HG03378 (cell line): ENCODE measurements at regions not wholly inside any gene's neighbourhood (a gene's known extent, or its start where the extent isn't known, plus 50 kb on each side); places are given as distances from the start of the nearest gene placed in this dataset.
"Not testable (repeated sequence)": the region's sequence is repeated elsewhere in the genome, so short reads cannot be mapped to it uniquely, and the experiment has no call there.

ENCODE experiments used
- ATAC-seq: cut with Tn5 transposase; IDR thresholded peaks from one replicate; pipeline ENCODE4 v1.9.1; 2021; ENCODE audit warnings: mild to moderate bottlenecking, moderate library complexity; ENCODE audit not compliant: unreplicated experiment

GRCh38 chr2:199040522-199040921, 417.2 kb downstream of the SATB2 start:
- ATAC-seq = no peak

- not testable (repeated sequence) for ATAC-seq
Observed at GRCh38 chr2:199033761-199034160, 424.0 kb downstream of the SATB2 start.

GRCh38 chr2:199025146-199025545, 432.6 kb downstream of the SATB2 start:
- no peak for ATAC-seq

GRCh38 chr2:199024224-199024623, 433.5 kb downstream of the SATB2 start:
- ATAC-seq = no peak

- no peak for ATAC-seq
Observed at GRCh38 chr2:199019898-199020507, 437.7 kb downstream of the SATB2 start.

- ATAC-seq = no peak
Observed at GRCh38 chr2:199018826-199019225, 438.9 kb downstream of the SATB2 start.

GRCh38 chr2:199015072-199015471, 442.7 kb downstream of the SATB2 start:
- no peak for ATAC-seq

GRCh38 chr2:199014226-199014625, 443.5 kb downstream of the SATB2 start:
- no peak for ATAC-seq

- no peak for ATAC-seq
Observed at GRCh38 chr2:199011908-199012307, 445.8 kb downstream of the SATB2 start.

GRCh38 chr2:198994678-198995077, 463.1 kb downstream of the SATB2 start:
- no peak for ATAC-seq

GRCh38 chr2:198991431-198991830, 466.3 kb downstream of the SATB2 start:
- ATAC-seq = no peak

GRCh38 chr2:198975779-198976178, 482.0 kb downstream of the SATB2 start:
- no peak for ATAC-seq

GRCh38 chr2:198973785-198974184, 484.0 kb downstream of the SATB2 start:
- ATAC-seq = no peak

GRCh38 chr2:198973181-198973580, 484.6 kb downstream of the SATB2 start:
- ATAC-seq = no peak

- ATAC-seq = no peak
Observed at GRCh38 chr2:198968545-198968944, 489.2 kb downstream of the SATB2 start.

GRCh38 chr2:198966269-198966668, 491.5 kb downstream of the SATB2 start:
- ATAC-seq = no peak

GRCh38 chr2:198961547-198961946, 496.2 kb downstream of the SATB2 start:
- ATAC-seq = no peak

GRCh38 chr2:198957181-198957580, 500.6 kb downstream of the SATB2 start:
- ATAC-seq = no peak

- no peak for ATAC-seq
Observed at GRCh38 chr2:198953328-198953727, 504.4 kb downstream of the SATB2 start.

GRCh38 chr2:198950803-198951202, 506.9 kb downstream of the SATB2 start:
- ATAC-seq = no peak

GRCh38 chr2:198945496-198945895, 512.2 kb downstream of the SATB2 start:
- no peak for ATAC-seq

- no peak for ATAC-seq
Observed at GRCh38 chr2:198930170-198930569, 527.6 kb downstream of the SATB2 start.

GRCh38 chr2:198928026-198928425, 529.7 kb downstream of the SATB2 start:
- no peak for ATAC-seq
